ENCODE measurements at regions not wholly inside any gene's neighbourhood (a gene's known extent, or its start where the extent isn't known, plus 50 kb on each side); places are given as distances from the start of the nearest gene placed in this dataset.

- H3K36me3 ChIP-seq, result peaks cover 19% of the 10 kb centered on the region
- no peak overlapping the region for H3K4me3 ChIP-seq
- no peaks in the 10 kb centered on the region for H3K27me3 ChIP-seq
- H3K9me3 ChIP-seq, result no peaks in the 10 kb centered on the region
- no peak for DNase-seq
Measured at GRCh38 chr15:62773369-62774165, 269.0 kb upstream of the TPM1 start.

GRCh38 chr15:62775932-62776331 lies 266.6 kb upstream of the TPM1 start:
- Histone ChIP-seq H3K9me3 (no peaks in the 10 kb centered on the region), H3K27me3 (no peaks in the 10 kb centered on the region), H3K4me3 (no peak overlapping the region), H3K36me3 (peaks cover 13% of the 10 kb centered on the region)
- no peak for DNase-seq

GRCh38 chr15:62777671-62778070 lies 264.9 kb upstream of the TPM1 start:
- H3K9me3 ChIP-seq, result no peaks in the 10 kb centered on the region
- H3K4me3 ChIP-seq, result no peak overlapping the region
- H3K27me3 ChIP-seq, result no peaks in the 10 kb centered on the region
- no peak for DNase-seq
- H3K36me3 ChIP-seq, result peaks cover 2% of the 10 kb centered on the region

- peaks cover 5% of the 10 kb centered on the region for H3K36me3 ChIP-seq
- H3K9me3 ChIP-seq, result no peaks in the 10 kb centered on the region
- peak; percentile 33 for DNase-seq
- H3K4me3 ChIP-seq, result no peak overlapping the region
- H3K27me3 ChIP-seq, result no peaks in the 10 kb centered on the region
Measured at GRCh38 chr15:62779036-62779770, 263.3 kb upstream of the TPM1 start.

GRCh38 chr15:62779899-62780298 lies 262.6 kb upstream of the TPM1 start:
- H3K4me3 ChIP-seq, result no peak overlapping the region
- no peaks in the 10 kb centered on the region for H3K9me3 ChIP-seq
- no peak for DNase-seq
- H3K27me3 ChIP-seq, result no peaks in the 10 kb centered on the region
- H3K36me3 ChIP-seq, result peaks cover 5% of the 10 kb centered on the region

- no peaks in the 10 kb centered on the region for H3K27me3 ChIP-seq
- DNase-seq, result no peak
- no peak overlapping the region for H3K4me3 ChIP-seq
- peaks cover 4% of the 10 kb centered on the region for H3K36me3 ChIP-seq
- no peaks in the 10 kb centered on the region for H3K9me3 ChIP-seq
Measured at GRCh38 chr15:62781081-62781497, 261.5 kb upstream of the TPM1 start.

- Histone ChIP-seq H3K36me3 (peaks cover 4% of the 10 kb centered on the region), H3K9me3 (no peaks in the 10 kb centered on the region), H3K27me3 (no peaks in the 10 kb centered on the region), H3K4me3 (no peak overlapping the region)
- peak; percentile 56 for DNase-seq
Measured at GRCh38 chr15:62782071-62782841, 260.3 kb upstream of the TPM1 start.

GRCh38 chr15:62782896-62783295 lies 259.7 kb upstream of the TPM1 start:
- no peak overlapping the region for H3K4me3 ChIP-seq
- no peaks in the 10 kb centered on the region for H3K27me3 ChIP-seq
- DNase-seq, result no peak
- H3K36me3 ChIP-seq, result peaks cover 4% of the 10 kb centered on the region; the same call in 1 of the 2 replicates
- no peaks in the 10 kb centered on the region for H3K9me3 ChIP-seq

- Histone ChIP-seq H3K4me3 (no peak overlapping the region), H3K36me3 (peaks cover 4% of the 10 kb centered on the region; the same call in 1 of the 2 replicates), H3K9me3 (no peaks in the 10 kb centered on the region), H3K27me3 (no peaks in the 10 kb centered on the region)
- DNase-seq, result peak; percentile 30
Measured at GRCh38 chr15:62783303-62783957, 259.1 kb upstream of the TPM1 start.

- H3K36me3 ChIP-seq, result peaks cover 4% of the 10 kb centered on the region; the same call in 1 of the 2 replicates
- no peak overlapping the region for H3K4me3 ChIP-seq
- H3K9me3 ChIP-seq, result no peaks in the 10 kb centered on the region
- no peaks in the 10 kb centered on the region for H3K27me3 ChIP-seq
- no peak for DNase-seq
Measured at GRCh38 chr15:62785881-62786828, 256.4 kb upstream of the TPM1 start.

- Histone ChIP-seq H3K36me3 (peaks cover 4% of the 10 kb centered on the region; the same call in 1 of the 2 replicates), H3K4me3 (no peak overlapping the region), H3K27me3 (no peaks in the 10 kb centered on the region), H3K9me3 (no peaks in the 10 kb centered on the region)
- no peak for DNase-seq
Measured at GRCh38 chr15:62787401-62787800, 255.1 kb upstream of the TPM1 start.

GRCh38 chr15:62788224-62788623 lies 254.3 kb upstream of the TPM1 start:
- Histone ChIP-seq H3K4me3 (no peak overlapping the region), H3K9me3 (no peaks in the 10 kb centered on the region)
- DNase-seq, result no peak

GRCh38 chr15:62790546-62790945 lies 252.0 kb upstream of the TPM1 start:
- Histone ChIP-seq H3K4me3 (no peak overlapping the region), H3K36me3 (no peaks in the 10 kb centered on the region), H3K9me3 (no peaks in the 10 kb centered on the region), H3K27me3 (no peaks in the 10 kb centered on the region)
- no peak for DNase-seq

More at GRCh38 chr15:62788224-62788623, 254.3 kb upstream of the TPM1 start:
- Histone ChIP-seq H3K27me3 (no peaks in the 10 kb centered on the region), H3K36me3 (peaks cover 4% of the 10 kb centered on the region; the same call in 1 of the 2 replicates)

GRCh38 chr15:62791694-62792093 lies 250.9 kb upstream of the TPM1 start:
- no peaks in the 10 kb centered on the region for H3K36me3 ChIP-seq
- no peaks in the 10 kb centered on the region for H3K27me3 ChIP-seq
- no peak for DNase-seq
- no peak overlapping the region for H3K4me3 ChIP-seq
- H3K9me3 ChIP-seq, result no peaks in the 10 kb centered on the region

GRCh38 chr15:62792986-62793751 lies 249.4 kb upstream of the TPM1 start:
- Histone ChIP-seq H3K36me3 (no peaks in the 10 kb centered on the region), H3K9me3 (no peaks in the 10 kb centered on the region), H3K27me3 (no peaks in the 10 kb centered on the region), H3K4me3 (no peak overlapping the region)
- no peak for DNase-seq
